Panc1 (cell line): ENCODE measurements at regions not wholly inside any gene's neighbourhood (a gene's known extent, or its start where the extent isn't known, plus 50 kb on each side); places are given as distances from the start of the nearest gene placed in this dataset.

ENCODE experiments used
- ATAC-seq: fragments of 200-7000 bp; cut with Tn5 transposase; 2 replicates; pipeline ENCODE4 v1.9.1; 2020; ENCODE audit warnings: mild to moderate bottlenecking, moderate library complexity
- BruUV-seq: library from RNA; stranded (reverse); fragments of 400-500 nt; replicated peaks from 2 replicates; lab custom pipeline; 2021; lab: Mats Ljungman, UMichigan
- CTCF ChIA-PET: fragments of 300-600 bp; sonication (Branson Sonifier 250); formaldehyde crosslinking; loops from one replicate; lab custom pipeline; 2022; ENCODE audit warnings: antibody characterized with exemption; lab: Charles Lee
- POLR2A ChIA-PET: fragments of 300-600 bp; sonication (Branson Sonifier 250); formaldehyde crosslinking; loops from one replicate; lab custom pipeline; 2022; ENCODE audit warnings: antibody characterized with exemption; lab: Charles Lee
- DNase-seq: peaks from one replicate; pipeline ENCODE4 v3.0.0-alpha.2; 2010; ENCODE audit warnings: low read depth, low spot score
- H3K27ac ChIP-seq: 2 replicates; pipeline ENCODE4 v1.5.1; 2011; ENCODE audit warnings: mild to moderate bottlenecking, low read length, inconsistent platforms
- H3K27me3 ChIP-seq: fragments of 200-500 bp; sonication (Bioruptor generic); 2 replicates; pipeline ENCODE4 v1.6.0; 2014; ENCODE audit warnings: low read length, inconsistent platforms; ENCODE audit not compliant: control insufficient read depth, insufficient read depth
- H3K36me3 ChIP-seq: fragments of 200-500 bp; sonication (Bioruptor generic); 2 replicates; pipeline ENCODE4 v1.5.1; 2014; ENCODE audit warnings: inconsistent platforms, mild to moderate bottlenecking, low read length, moderate library complexity; ENCODE audit not compliant: control insufficient read depth, insufficient read depth
- H3K4me1 ChIP-seq: 2 replicates; pipeline ENCODE4 v1.5.1; 2011; ENCODE audit warnings: inconsistent platforms, mild to moderate bottlenecking, low read length, moderate library complexity; ENCODE audit not compliant: control insufficient read depth, insufficient read depth
- H3K4me3 ChIP-seq, 2 experiments: 2 replicates each; pipeline ENCODE4 v1.5.1; 2011 to 2012; ENCODE audit warnings: low read depth in 2 of 2, low read length in 2 of 2, mild to moderate bottlenecking in 2 of 2, inconsistent platforms in 1 of 2, moderate library complexity in 1 of 2
- H3K9me3 ChIP-seq: fragments of 200-500 bp; sonication (Bioruptor generic); 2 replicates; pipeline ENCODE4 v1.5.1; 2014; ENCODE audit warnings: low read depth, mild to moderate bottlenecking, inconsistent platforms, low read length, moderate library complexity; ENCODE audit not compliant: control insufficient read depth, insufficient read depth
- CTCF ChIP-seq: fragments of 450-650 bp; IDR thresholded peaks from 2 replicates; pipeline ENCODE4 v1.5.1; 2017; ENCODE audit warnings: mild to moderate bottlenecking
- POLR2AphosphoS5 ChIP-seq: IDR thresholded peaks from 2 replicates; pipeline ENCODE4 v1.6.1; 2012; ENCODE audit warnings: mild to moderate bottlenecking, low read depth, low read length, moderate library complexity
- SIN3A ChIP-seq: IDR thresholded peaks from 2 replicates; pipeline ENCODE4 v1.6.1; 2012; ENCODE audit warnings: low read depth, mild to moderate bottlenecking, low read length, moderate library complexity, borderline replicate concordance; ENCODE audit not compliant: insufficient read depth
- TCF7L2 ChIP-seq: IDR thresholded peaks from 2 replicates; pipeline ENCODE4 v1.6.1; 2011; ENCODE audit warnings: mild to moderate bottlenecking, low read depth, low read length, inconsistent platforms
- in situ Hi-C: cut with HindIII; loops from 2 replicates; pipeline ENCODE4 v1.10.0; 2016; ENCODE audit warnings: low sequenced_read_pairs, low pct_unique_long_range_greater_than_20kb
- intact Hi-C: fragments of 100-400 bp; cut with micrococcal nuclease; formaldehyde crosslinking; loops from one replicate; pipeline ENCODE4 v1.10.0; 2022; ENCODE audit not compliant: unreplicated experiment
- TF ChIP-seq, protein P1 (sequence below), 2 experiments: IDR thresholded peaks; 2 replicates each; pipeline ENCODE4 v1.6.1; 2011 to 2012; ENCODE audit warnings: low read depth in 2 of 2, control low read depth in 1 of 2, low read length in 1 of 2, mild to moderate bottlenecking in 1 of 2, moderate library complexity in 1 of 2; ENCODE audit not compliant: insufficient read depth in 1 of 2

DNA sequence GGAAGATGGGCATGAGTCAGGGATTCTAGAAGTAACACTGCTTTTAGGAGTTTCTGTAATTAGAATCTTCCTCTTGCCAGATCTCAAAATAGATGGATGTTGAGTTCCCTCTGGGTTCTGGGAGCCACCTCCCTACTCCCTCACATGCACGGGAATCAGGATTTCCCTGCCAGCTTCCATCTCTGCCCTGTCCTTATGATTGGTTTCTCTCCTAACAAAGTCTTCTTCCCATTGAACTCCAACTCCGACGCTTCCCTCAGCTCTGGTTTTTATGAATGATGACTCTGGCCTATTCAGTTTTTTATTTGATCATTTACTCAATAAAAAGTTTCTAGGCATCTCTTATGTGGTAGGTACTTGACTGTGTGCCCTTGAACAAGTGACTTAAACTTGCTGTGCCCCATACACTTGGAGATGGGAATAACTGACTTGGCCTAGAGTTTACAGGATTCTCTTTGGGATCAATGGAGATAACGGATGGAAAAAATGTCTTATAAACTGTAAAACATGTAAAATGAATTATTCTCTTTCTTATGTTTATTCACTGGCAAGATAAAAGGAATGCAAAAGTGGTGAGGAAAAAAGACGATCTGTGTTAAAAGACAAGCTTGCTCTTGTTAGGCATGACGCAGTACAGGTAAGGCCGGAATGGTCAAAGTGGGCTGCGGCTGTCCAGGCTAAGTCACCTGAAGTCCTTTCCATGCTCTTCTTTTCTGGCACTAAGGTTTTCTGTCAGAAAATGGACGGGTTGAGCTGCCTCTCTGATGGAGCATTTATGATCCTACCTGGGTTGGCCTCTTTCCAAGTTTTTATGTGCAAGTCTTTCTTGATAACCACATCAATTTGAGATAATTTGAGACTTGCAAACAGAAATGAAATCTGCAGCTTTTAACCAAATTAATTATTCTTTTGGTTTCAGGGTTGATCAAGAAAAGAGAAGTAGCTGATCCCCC, 199.6 kb downstream of the MYCN start:
- intact Hi-C loops: no loop called here
- POLR2A ChIA-PET: no interaction called here
- no peaks in the 10 kb centered on the region for H3K9me3 ChIP-seq
- BruUV-seq: no TSS peak
- H3K27me3 ChIP-seq: no peaks in the 10 kb centered on the region
- CTCF ChIA-PET: no interaction called here
- H3K27ac ChIP-seq: no peak overlapping the region
- in situ Hi-C loops: no loop called here
- no peak for TF ChIP-seq CTCF
- TF ChIP-seq TCF7L2: no peak
- TF ChIP-seq, protein P1, sequence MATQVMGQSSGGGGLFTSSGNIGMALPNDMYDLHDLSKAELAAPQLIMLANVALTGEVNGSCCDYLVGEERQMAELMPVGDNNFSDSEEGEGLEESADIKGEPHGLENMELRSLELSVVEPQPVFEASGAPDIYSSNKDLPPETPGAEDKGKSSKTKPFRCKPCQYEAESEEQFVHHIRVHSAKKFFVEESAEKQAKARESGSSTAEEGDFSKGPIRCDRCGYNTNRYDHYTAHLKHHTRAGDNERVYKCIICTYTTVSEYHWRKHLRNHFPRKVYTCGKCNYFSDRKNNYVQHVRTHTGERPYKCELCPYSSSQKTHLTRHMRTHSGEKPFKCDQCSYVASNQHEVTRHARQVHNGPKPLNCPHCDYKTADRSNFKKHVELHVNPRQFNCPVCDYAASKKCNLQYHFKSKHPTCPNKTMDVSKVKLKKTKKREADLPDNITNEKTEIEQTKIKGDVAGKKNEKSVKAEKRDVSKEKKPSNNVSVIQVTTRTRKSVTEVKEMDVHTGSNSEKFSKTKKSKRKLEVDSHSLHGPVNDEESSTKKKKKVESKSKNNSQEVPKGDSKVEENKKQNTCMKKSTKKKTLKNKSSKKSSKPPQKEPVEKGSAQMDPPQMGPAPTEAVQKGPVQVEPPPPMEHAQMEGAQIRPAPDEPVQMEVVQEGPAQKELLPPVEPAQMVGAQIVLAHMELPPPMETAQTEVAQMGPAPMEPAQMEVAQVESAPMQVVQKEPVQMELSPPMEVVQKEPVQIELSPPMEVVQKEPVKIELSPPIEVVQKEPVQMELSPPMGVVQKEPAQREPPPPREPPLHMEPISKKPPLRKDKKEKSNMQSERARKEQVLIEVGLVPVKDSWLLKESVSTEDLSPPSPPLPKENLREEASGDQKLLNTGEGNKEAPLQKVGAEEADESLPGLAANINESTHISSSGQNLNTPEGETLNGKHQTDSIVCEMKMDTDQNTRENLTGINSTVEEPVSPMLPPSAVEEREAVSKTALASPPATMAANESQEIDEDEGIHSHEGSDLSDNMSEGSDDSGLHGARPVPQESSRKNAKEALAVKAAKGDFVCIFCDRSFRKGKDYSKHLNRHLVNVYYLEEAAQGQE (IDR thresholded peaks at IDR 0.05; ENCODE audit: insufficient read depth in 1 of 2, low read depth in 2 of 2, low read length in 1 of 2): no peak
- no peak for TF ChIP-seq POLR2AphosphoS5
- TF ChIP-seq SIN3A: no peak
- no peaks in the 10 kb centered on the region for H3K4me1 ChIP-seq
- DNase-seq (no peak), ATAC-seq (no peak)
- no peak overlapping the region for H3K4me3 ChIP-seq
- H3K36me3 ChIP-seq: no peaks in the 10 kb centered on the region

DNA sequence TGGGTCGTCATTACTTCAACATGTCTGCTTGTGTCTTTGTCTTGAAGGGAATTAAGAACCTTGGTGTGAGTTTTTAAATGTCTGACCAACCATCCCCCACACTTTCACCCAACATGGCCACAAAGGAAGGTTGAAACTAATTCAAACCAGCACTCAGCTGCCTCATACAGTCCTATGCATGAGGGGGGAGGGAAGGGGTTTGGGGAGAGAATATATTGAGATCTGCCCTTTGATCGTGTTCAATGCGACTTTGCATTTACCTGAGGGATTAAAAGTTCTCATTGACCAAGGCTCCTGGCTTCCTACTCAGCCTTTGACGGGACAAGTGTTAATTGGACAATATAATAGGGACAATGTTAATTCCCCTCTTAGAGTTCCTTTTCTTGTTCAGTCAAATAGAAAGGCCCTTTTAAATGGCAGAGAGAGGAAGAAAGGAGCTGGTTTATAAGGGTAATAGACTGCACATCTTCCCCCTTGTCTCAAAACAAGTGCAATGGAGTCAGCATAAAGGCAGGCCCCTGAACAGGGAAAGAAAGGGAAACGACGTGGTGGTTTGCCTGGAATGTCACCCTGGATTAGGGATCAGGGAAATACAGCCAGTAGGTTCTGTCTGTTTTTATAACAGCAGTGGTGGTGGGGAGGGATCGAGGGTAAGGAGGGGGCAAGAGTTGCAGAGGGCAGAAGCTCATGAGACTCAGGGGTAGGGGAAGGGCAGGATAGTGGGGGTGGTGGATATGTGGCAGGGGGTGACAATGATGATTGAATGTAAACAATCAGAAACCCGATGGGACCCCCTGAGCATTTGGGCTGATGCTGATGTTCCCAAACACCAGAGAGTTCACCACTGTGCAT, 198.7 kb downstream of the MYCN start:
- no peaks in the 10 kb centered on the region for H3K9me3 ChIP-seq
- in situ Hi-C loops (no loop called here), intact Hi-C loops (no loop called here)
- ATAC-seq: no peak
- no peak for TF ChIP-seq TCF7L2
- TF ChIP-seq CTCF: no peak
- TF ChIP-seq, protein P1 (IDR thresholded peaks at IDR 0.05; ENCODE audit: insufficient read depth in 1 of 2, low read depth in 2 of 2, low read length in 1 of 2): no peak
- TF ChIP-seq POLR2AphosphoS5: no peak
- no peak for TF ChIP-seq SIN3A
- H3K36me3 ChIP-seq: no peaks in the 10 kb centered on the region
- H3K4me1 ChIP-seq: no peaks in the 10 kb centered on the region
- ChIA-PET POLR2A (no interaction called here), CTCF (interaction anchor here (0.7 kb wide), 1 partner anchor 9 kb away, joined by 3 read pairs; no protein-coding TSS in a partner anchor)
- no peaks in the 10 kb centered on the region for H3K27me3 ChIP-seq
- H3K27ac ChIP-seq: no peak overlapping the region
- no peak for DNase-seq
- no TSS peak for BruUV-seq
- H3K4me3 ChIP-seq: no peak overlapping the region
